NCI-H2171 (cell line): ENCODE measurements at regions not wholly inside any gene's neighbourhood (a gene's known extent, or its start where the extent isn't known, plus 50 kb on each side); places are given as distances from the start of the nearest gene placed in this dataset.
A peak's percentile ranks its signal among the peaks of the same experiment; 100 is the strongest.
"Not testable (repeated sequence)": the region's sequence is repeated elsewhere in the genome, so short reads cannot be mapped to it uniquely, and the experiment has no call there.

Source experiments
- DNase-seq: peaks from one replicate; lab custom pipeline; 2025; lab: John Stamatoyannopoulos, UW

- no peak for DNase-seq
These were observed 169.2 kb downstream of the OR2B2 start for GRCh38 chr6:27742833-27743573.

GRCh38 chr6:27739902-27740301, 172.3 kb downstream of the OR2B2 start:
- not testable (repeated sequence) for DNase-seq

- no peak for DNase-seq
These were observed 175.5 kb downstream of the OR2B2 start for GRCh38 chr6:27736686-27737085.

- no peak for DNase-seq
These were observed 183.8 kb downstream of the OR2B2 start for GRCh38 chr6:27728442-27728841.

- no peak for DNase-seq
These were observed 185.6 kb downstream of the OR2B2 start for GRCh38 chr6:27726619-27727023.

- DNase-seq = no peak
These were observed 191.3 kb downstream of the OR2B2 start for GRCh38 chr6:27720607-27721580.

GRCh38 chr6:27719039-27719438, 193.2 kb downstream of the OR2B2 start:
- not testable (repeated sequence) for DNase-seq

GRCh38 chr6:27706431-27706830, 205.8 kb downstream of the OR2B2 start:
- DNase-seq = no peak

- no peak for DNase-seq
These were observed 211.9 kb downstream of the OR2B2 start for GRCh38 chr6:27700337-27700736.

GRCh38 chr6:27694547-27694874, 217.7 kb downstream of the OR2B2 start:
- no peak for DNase-seq

GRCh38 chr6:27693766-27694546, 218.2 kb downstream of the OR2B2 start:
- peak; percentile 74 for DNase-seq

GRCh38 chr6:27692133-27692532, 219.2 kb upstream of the ZNF184 start:
- DNase-seq = not testable (repeated sequence)

GRCh38 chr6:27688014-27688586, 215.2 kb upstream of the ZNF184 start:
- peak; percentile 81 for DNase-seq

GRCh38 chr6:27687154-27688013, 214.5 kb upstream of the ZNF184 start:
- peak; percentile 85 for DNase-seq

GRCh38 chr6:27685279-27685678, 212.4 kb upstream of the ZNF184 start:
- DNase-seq = no peak

GRCh38 chr6:27684264-27685211, 211.6 kb upstream of the ZNF184 start:
- peak; percentile 50 for DNase-seq

- DNase-seq = no peak
These were observed 207.2 kb upstream of the ZNF184 start for GRCh38 chr6:27679964-27680694.

- no peak for DNase-seq
These were observed 206.5 kb upstream of the ZNF184 start for GRCh38 chr6:27679308-27679963.

GRCh38 chr6:27678469-27678868, 205.6 kb upstream of the ZNF184 start:
- no peak for DNase-seq
